ENCODE measurements at regions not wholly inside any gene's neighbourhood (a gene's known extent, or its start where the extent isn't known, plus 50 kb on each side); places are given as distances from the start of the nearest gene placed in this dataset.

GRCh38 chr2:113806217-113806913, 49.9 kb upstream of the SLC35F5 start:
- intact Hi-C loops (cut with DNase I), result no loop called here
- DNase-seq (ENCODE audit: low spot score) (no peak), ATAC-seq (no peak)
